ENCODE measurements at regions not wholly inside any gene's neighbourhood (a gene's known extent, or its start where the extent isn't known, plus 50 kb on each side); places are given as distances from the start of the nearest gene placed in this dataset.

DNA sequence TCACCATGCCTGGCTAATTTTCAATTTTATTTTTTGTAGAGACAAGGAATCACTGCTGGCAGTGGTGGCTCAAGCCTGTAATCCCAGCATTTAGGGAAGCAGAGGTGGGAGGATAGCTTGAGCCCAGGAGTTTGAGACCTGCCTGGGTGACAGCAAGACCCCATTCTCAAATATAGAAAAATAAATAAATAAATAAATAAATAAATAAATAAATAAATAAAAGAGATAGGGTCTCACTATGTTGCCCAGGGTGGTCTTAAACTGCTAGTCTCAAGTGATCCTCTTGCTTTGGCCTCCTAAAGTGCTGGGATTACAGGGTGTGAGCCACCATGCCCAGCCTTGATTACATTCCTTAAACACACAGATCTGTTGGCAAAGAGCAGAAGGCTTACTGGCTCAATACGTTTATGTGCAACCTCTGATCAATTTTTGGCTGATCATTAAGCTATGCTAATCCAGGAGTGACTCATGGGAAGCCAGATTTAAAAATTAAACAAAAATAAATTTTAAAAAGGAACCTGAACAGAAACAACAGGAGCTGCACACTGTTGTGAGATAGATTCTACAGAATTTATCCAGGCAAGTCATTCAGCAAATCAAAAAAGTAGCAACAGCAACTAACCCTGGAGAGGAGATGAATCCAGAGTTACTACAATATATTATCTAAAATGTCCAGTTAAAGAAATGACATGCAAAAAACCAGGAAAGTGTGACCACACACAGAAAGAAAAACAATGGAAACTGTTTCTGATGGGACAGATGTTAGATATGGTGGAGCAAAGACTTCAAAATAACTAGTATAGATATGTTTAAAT, 79.4 kb downstream of the RPE65 start:
- no peak for DNase-seq (ENCODE audit: low read depth)
- TF ChIP-seq, protein P1, sequence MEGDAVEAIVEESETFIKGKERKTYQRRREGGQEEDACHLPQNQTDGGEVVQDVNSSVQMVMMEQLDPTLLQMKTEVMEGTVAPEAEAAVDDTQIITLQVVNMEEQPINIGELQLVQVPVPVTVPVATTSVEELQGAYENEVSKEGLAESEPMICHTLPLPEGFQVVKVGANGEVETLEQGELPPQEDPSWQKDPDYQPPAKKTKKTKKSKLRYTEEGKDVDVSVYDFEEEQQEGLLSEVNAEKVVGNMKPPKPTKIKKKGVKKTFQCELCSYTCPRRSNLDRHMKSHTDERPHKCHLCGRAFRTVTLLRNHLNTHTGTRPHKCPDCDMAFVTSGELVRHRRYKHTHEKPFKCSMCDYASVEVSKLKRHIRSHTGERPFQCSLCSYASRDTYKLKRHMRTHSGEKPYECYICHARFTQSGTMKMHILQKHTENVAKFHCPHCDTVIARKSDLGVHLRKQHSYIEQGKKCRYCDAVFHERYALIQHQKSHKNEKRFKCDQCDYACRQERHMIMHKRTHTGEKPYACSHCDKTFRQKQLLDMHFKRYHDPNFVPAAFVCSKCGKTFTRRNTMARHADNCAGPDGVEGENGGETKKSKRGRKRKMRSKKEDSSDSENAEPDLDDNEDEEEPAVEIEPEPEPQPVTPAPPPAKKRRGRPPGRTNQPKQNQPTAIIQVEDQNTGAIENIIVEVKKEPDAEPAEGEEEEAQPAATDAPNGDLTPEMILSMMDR (IDR thresholded peaks at IDR 0.05; ENCODE audit: insufficient read depth, low read depth, low read length): no peak
- no peak overlapping the region for H3K4me3 ChIP-seq (ENCODE audit: low read depth, low read length)

DNA sequence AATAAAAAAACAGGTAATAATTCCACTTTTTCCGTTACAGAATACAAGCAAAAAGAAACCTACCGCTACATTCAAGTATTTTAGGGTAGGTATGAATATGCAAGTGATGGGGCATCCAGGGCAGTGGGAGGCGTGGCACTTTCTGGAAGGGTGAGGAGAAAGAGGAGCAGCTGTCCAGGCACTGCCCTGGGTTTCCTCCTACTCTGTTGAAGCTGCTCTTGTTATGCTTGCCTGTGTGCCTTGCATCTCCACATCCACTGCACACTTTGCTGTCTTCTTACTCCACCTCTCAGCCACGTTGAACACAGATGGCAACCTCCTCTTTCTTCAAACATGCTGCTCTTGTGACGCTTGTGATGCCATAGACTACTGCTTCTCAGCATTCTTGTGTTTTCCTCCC, 83.2 kb downstream of the RPE65 start:
- TF ChIP-seq, protein P1 (IDR thresholded peaks at IDR 0.05; ENCODE audit: insufficient read depth, low read depth, low read length): no peak
- DNase-seq (ENCODE audit: low read depth): no peak
- no peak overlapping the region for H3K4me3 ChIP-seq (ENCODE audit: low read depth, low read length)

DNA sequence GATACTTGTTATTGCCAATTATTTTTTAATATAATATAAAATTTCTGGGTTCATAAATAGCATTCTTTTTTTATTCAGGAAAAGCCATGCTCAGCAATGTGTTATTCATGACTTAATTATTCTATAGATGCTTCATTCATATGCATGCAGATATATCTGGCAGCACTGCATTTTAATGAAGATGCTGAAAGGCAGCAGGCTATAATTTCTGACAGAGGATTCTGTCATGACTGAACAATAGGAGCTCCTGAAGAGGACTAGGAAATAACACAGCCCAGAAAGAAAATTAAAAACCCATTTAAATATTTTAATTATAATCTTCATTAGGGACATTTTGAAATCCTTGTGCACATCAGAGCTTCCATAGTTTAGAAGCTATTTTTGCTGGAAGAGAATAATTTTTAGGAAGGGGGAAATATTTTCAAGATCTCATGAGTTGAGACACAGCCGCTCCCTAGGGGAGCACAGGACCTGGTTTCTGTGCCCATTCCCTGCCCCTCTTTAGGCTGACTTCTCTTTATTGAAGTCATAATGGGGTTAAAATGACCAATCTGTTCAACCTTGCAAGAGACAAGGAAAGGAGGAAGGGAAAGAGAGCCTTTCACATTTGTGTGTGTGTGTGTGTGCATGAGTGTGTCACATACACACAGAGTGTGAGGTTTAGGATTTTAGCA, 83.9 kb downstream of the RPE65 start:
- H3K4me3 ChIP-seq (ENCODE audit: low read depth, low read length): no peak overlapping the region
- DNase-seq (ENCODE audit: low read depth): no peak
- TF ChIP-seq, protein P1 (IDR thresholded peaks at IDR 0.05; ENCODE audit: insufficient read depth, low read depth, low read length): no peak

DNA sequence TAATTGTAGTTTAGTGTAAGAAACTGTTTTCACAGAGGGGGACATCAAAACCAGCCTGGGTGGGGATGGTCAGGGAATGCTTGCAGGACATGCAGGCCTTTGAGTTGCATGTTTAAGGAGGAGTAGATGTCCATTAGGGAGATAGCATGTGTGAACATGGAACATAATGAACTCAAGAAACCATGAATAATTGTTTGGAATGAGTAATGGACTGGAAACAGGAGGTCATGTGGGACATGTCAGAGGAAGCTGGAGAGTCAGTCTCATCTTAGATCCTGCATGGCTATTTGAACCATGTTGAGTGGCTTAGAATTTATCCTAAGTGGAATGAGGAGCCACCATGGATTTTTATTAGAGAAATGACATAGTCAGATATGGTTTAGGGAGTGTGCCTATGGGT, 86.4 kb downstream of the RPE65 start:
- TF ChIP-seq, protein P1 (IDR thresholded peaks at IDR 0.05; ENCODE audit: insufficient read depth, low read depth, low read length): no peak
- no peak for DNase-seq (ENCODE audit: low read depth)
- H3K4me3 ChIP-seq (ENCODE audit: low read depth, low read length): no peak overlapping the region

DNA sequence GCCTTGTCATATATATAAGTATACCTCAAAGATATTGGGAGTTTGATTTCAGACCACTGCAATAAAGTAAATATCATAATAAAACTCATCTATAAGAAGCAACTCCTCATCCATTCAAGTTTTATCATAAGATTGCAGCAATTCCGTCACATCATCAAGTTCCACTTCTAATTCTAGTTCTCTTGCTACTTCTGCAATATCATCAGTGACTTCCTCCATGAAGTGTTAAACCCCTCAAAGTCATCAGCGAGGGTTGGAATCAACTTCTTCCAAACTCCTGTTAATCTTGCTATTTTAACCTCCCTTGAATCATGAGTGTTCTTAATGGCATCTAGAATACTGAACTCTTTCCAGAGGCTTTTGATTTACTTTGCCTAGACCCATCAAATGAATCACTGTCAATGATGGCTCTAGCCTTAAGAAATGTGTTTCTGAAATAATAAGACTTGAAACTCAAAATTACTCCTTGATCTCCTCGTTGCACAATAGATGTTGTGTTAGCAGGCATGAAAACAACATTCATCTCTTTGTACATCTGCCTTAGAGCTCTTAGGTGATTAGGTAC, 88.3 kb downstream of the RPE65 start:
- H3K4me3 ChIP-seq (ENCODE audit: low read depth, low read length): no peak overlapping the region
- TF ChIP-seq, protein P1 (IDR thresholded peaks at IDR 0.05; ENCODE audit: insufficient read depth, low read depth, low read length): no peak
- DNase-seq (ENCODE audit: low read depth): peak; percentile 63

DNA sequence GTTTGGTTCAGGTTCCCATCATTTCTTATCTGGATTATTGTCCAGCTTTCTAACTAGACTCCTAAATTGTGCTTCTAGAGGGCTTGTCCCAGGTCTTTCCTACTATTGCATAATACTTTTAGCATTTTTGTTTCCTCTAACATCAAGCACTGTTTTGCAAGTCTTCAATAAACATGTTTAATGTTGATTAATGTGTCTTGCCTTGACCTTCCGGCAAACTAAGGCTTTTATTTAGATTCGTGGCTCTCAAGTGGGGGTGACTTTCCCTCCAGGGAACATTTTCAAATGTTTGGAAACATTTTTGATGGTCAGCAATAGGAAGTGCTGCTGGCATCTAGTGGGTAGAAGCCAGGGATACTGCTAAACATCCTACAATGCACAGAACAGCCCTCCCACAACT, 90.7 kb downstream of the RPE65 start:
- DNase-seq (ENCODE audit: low read depth): peak; percentile 81
- TF ChIP-seq, protein P1 (IDR thresholded peaks at IDR 0.05; ENCODE audit: insufficient read depth, low read depth, low read length): no peak
- no peak overlapping the region for H3K4me3 ChIP-seq (ENCODE audit: low read depth, low read length)

Data from fibroblast of villous mesenchyme (primary cell).